Liver (tissue), 8 donors: ENCODE measurements at regions not wholly inside any gene's neighbourhood (a gene's known extent, or its start where the extent isn't known, plus 50 kb on each side); places are given as distances from the start of the nearest gene placed in this dataset.

Experiments
- DNase-seq: peaks from one replicate; pipeline ENCODE4 v3.0.0-alpha.2; 2017; ENCODE audit warnings: low spot score
- H3K27ac ChIP-seq, 2 donors: one replicate each; pipeline ENCODE4 v1.7.0; 2013; ENCODE audit warnings: inconsistent platforms in 2 of 2, low read length in 2 of 2, control low read depth in 1 of 2, low read depth in 1 of 2, mild to moderate bottlenecking in 1 of 2
- H3K27me3 ChIP-seq, 4 donors: one replicate each; pipeline versions ENCODE4 v1.6.1 to v1.7.0; 2013; ENCODE audit warnings: low read length in 3 of 4, inconsistent platforms in 1 of 4, mild to moderate bottlenecking in 1 of 4, moderate library complexity in 1 of 4; ENCODE audit not compliant: control insufficient read depth in 4 of 4, insufficient read depth in 4 of 4
- H3K36me3 ChIP-seq, 4 donors: one replicate each; pipeline versions ENCODE4 v1.6.1 to v1.7.0; 2013; ENCODE audit warnings: low read length in 3 of 4, mild to moderate bottlenecking in 3 of 4, low read depth in 1 of 4, moderate library complexity in 1 of 4; ENCODE audit not compliant: control insufficient read depth in 4 of 4, insufficient read depth in 3 of 4
- H3K4me1 ChIP-seq, 4 donors: one replicate each; pipeline versions ENCODE4 v1.6.1 to v1.7.0; 2013; ENCODE audit warnings: low read length in 3 of 4, mild to moderate bottlenecking in 3 of 4, moderate library complexity in 1 of 4; ENCODE audit not compliant: control insufficient read depth in 4 of 4, insufficient read depth in 4 of 4
- H3K4me3 ChIP-seq, 3 donors: one replicate each; pipeline versions ENCODE4 v1.6.1 to v1.7.0; 2013; ENCODE audit warnings: low read length in 3 of 3, control low read depth in 1 of 3, low read depth in 1 of 3, mild to moderate bottlenecking in 1 of 3
- H3K9ac ChIP-seq, 2 donors: one replicate each; pipeline ENCODE4 v1.7.0; 2013; ENCODE audit warnings: low read length in 2 of 2, mild to moderate bottlenecking in 2 of 2, moderate library complexity in 2 of 2, control low read depth in 1 of 2, low read depth in 1 of 2
- H3K9me3 ChIP-seq, 4 donors: one replicate each; pipeline versions ENCODE4 v1.6.1 to v1.7.0; 2013; ENCODE audit warnings: low read length in 3 of 4; ENCODE audit not compliant: control insufficient read depth in 4 of 4
- EGR1 ChIP-seq, 2 donors: IDR thresholded peaks; 2 replicates each; pipeline ENCODE4 v1.6.1; 2016 to 2018; ENCODE audit warnings: antibody characterized with exemption in 2 of 2, low read depth in 2 of 2
- HNF4A ChIP-seq, 2 donors: conservative IDR thresholded peaks; 2 replicates each; pipeline ENCODE4 v1.6.1; 2016; ENCODE audit warnings: antibody characterized with exemption in 2 of 2, mild to moderate bottlenecking in 2 of 2
- HNF4G ChIP-seq: IDR thresholded peaks from 2 replicates; pipeline ENCODE4 v1.6.1; 2016; ENCODE audit warnings: antibody characterized with exemption
- JUND ChIP-seq, 2 donors: IDR thresholded peaks; 2 replicates each; pipeline ENCODE4 v1.6.1; 2016; ENCODE audit warnings: antibody characterized with exemption in 2 of 2
- NR2F2 ChIP-seq: IDR thresholded peaks from 2 replicates; pipeline ENCODE4 v1.6.1; 2016; ENCODE audit warnings: antibody characterized with exemption
- RAD21 ChIP-seq, 2 donors: IDR thresholded peaks; 2 replicates each; pipeline ENCODE4 v1.6.1; 2016; ENCODE audit warnings: antibody characterized with exemption in 2 of 2, mild to moderate bottlenecking in 2 of 2
- RXRA ChIP-seq, 2 donors: IDR thresholded peaks; 2 replicates each; pipeline ENCODE4 v1.6.1; 2017 to 2018; ENCODE audit warnings: antibody characterized with exemption in 2 of 2, mild to moderate bottlenecking in 1 of 2
- SP1 ChIP-seq: IDR thresholded peaks from 2 replicates; pipeline ENCODE4 v1.6.1; 2018; ENCODE audit warnings: antibody characterized with exemption, mild to moderate bottlenecking
- TAF1 ChIP-seq: conservative IDR thresholded peaks from 2 replicates; pipeline ENCODE4 v1.6.1; 2016; ENCODE audit warnings: antibody characterized with exemption, mild to moderate bottlenecking
- WGBS: extraction: QIAGEN DNeasy Blood & Tissue Kit; methylation state at CpG from one replicate; pipeline ENCODE4 v1.1.7; 2013; 5-methylcytosine and 5-hydroxymethylcytosine counted together
- TF ChIP-seq, protein P1 (sequence below): IDR thresholded peaks from 2 replicates; pipeline ENCODE4 v1.6.1; 2016; ENCODE audit warnings: antibody characterized with exemption
- TF ChIP-seq, protein P2 (sequence below): IDR thresholded peaks from 2 replicates; pipeline ENCODE4 v1.6.1; 2016; ENCODE audit warnings: antibody characterized with exemption
- TF ChIP-seq, protein P3 (sequence below): fragments of 150-350 bp; IDR thresholded peaks from 2 replicates; pipeline ENCODE4 v1.5.1; 2017; ENCODE audit warnings: improper control_type of control experiment, low read depth, low read length; ENCODE audit not compliant: missing input control
- donor health status: healthy.
- donor health status: healthy.
- donor health status: healthy.
- donor health status: healthy.
- donor health status: healthy.

DNA sequence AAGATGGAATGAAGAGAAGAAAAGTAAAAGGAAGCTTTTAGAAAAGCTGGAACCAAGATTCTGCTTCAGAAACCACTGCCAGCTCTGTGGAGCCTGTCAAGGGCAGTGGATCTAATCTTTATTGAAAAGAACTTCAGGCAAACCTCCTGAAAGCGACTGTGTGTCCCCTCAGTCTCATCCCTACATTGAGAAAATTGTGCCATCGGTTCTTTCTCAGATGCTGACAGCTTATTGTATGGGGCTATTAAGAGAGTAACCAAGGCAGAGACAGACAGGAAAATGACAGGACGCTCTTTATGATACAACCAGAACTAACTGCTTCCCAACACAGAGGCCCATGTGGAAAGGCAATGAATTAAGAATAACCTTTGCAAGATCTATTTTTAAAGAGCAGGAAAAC lies 763.2 kb upstream of the CHAC2 start (continued):
- TF ChIP-seq, protein P1, sequence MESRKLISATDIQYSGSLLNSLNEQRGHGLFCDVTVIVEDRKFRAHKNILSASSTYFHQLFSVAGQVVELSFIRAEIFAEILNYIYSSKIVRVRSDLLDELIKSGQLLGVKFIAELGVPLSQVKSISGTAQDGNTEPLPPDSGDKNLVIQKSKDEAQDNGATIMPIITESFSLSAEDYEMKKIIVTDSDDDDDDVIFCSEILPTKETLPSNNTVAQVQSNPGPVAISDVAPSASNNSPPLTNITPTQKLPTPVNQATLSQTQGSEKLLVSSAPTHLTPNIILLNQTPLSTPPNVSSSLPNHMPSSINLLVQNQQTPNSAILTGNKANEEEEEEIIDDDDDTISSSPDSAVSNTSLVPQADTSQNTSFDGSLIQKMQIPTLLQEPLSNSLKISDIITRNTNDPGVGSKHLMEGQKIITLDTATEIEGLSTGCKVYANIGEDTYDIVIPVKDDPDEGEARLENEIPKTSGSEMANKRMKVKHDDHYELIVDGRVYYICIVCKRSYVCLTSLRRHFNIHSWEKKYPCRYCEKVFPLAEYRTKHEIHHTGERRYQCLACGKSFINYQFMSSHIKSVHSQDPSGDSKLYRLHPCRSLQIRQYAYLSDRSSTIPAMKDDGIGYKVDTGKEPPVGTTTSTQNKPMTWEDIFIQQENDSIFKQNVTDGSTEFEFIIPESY: no peak
- TF ChIP-seq, protein P2, sequence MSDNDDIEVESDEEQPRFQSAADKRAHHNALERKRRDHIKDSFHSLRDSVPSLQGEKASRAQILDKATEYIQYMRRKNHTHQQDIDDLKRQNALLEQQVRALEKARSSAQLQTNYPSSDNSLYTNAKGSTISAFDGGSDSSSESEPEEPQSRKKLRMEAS: no peak
- TF ChIP-seq TAF1 (no peak), RAD21 (IDR thresholded peaks at IDR 0.05) (no peak), SP1 (no peak)

DNA sequence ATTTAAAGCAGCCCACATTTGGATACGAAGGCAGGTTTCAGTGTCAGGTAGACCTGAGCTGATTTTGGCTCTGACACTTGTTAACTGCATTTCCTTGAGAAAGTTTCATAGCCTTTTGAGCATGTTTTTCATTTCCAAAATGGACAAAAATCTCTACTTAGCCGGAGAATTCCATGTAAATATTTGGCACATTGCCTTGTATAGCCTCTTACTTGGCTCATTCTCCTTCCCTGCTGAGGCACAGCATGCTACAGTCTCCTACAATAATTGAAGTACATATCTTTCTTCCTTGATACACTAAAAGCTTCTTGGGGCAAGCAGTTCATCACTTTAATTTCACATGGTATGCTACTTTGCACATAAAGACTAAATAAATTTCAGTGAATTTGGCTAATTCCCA lies 772.2 kb upstream of the CHAC2 start:
- Histone ChIP-seq H3K4me1 (no peaks in the 10 kb centered on the region), H3K9ac (no peak overlapping the region)
- 72% methylated on average over 2 of the region's 2 CpGs for WGBS

DNA sequence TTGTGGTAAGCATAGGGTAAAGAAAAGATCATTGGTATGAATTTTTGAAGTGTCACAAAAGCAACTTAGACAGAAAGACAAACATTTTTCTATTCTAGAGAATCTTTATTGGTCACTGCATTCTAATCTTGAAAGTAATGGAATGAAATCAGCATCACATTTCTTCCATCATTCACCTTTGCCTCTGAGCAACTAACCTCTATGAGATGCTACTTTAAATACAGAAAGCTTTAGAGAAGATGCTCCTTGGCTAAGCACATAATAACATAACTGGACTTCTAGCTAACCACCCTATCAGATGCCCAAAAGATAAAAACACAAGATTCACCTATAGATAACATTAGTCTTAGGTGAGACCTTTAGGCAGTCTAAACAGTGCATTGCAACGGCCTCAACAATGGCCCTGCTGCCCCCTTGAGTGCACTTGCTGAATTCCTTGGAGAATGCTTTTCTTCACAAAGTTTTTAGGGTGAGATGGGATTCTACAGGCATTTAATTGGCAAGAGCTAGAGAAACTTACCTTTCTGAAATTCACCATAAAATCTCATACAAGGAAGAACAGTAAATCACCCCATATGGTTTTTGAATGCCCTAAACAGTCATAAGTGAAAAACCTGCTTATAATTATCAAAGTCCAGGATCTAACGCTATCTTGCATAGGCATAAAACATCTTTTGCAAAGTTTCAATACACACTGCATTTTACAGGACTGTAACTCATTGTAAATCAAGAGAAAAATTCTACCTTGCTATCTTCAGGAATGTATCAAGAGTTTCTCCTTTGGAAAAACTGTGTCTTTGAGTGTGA lies 791.3 kb upstream of the CHAC2 start:
- DNase-seq: no peak
- Histone ChIP-seq H3K9me3 (no peaks in the 10 kb centered on the region), H3K4me3 (no peak overlapping the region)

More for the DNA sequence above, 772.2 kb upstream of the CHAC2 start:
- Histone ChIP-seq H3K36me3 (no peaks in the 10 kb centered on the region), H3K4me3 (no peak overlapping the region), H3K27ac (no peak overlapping the region), H3K9me3 (peaks cover 0 to 4% (median 1%) of the 10 kb centered on the region in 4 donors), H3K27me3 (no peaks in the 10 kb centered on the region)
- DNase-seq: no peak
- TF ChIP-seq NR2F2 (no peak), RXRA (IDR thresholded peaks at IDR 0.05) (no peak), HNF4A (conservative IDR thresholded peaks at IDR 0.05) (no peak), JUND (IDR thresholded peaks at IDR 0.05) (no peak), HNF4G (no peak)
- TF ChIP-seq, protein P3, sequence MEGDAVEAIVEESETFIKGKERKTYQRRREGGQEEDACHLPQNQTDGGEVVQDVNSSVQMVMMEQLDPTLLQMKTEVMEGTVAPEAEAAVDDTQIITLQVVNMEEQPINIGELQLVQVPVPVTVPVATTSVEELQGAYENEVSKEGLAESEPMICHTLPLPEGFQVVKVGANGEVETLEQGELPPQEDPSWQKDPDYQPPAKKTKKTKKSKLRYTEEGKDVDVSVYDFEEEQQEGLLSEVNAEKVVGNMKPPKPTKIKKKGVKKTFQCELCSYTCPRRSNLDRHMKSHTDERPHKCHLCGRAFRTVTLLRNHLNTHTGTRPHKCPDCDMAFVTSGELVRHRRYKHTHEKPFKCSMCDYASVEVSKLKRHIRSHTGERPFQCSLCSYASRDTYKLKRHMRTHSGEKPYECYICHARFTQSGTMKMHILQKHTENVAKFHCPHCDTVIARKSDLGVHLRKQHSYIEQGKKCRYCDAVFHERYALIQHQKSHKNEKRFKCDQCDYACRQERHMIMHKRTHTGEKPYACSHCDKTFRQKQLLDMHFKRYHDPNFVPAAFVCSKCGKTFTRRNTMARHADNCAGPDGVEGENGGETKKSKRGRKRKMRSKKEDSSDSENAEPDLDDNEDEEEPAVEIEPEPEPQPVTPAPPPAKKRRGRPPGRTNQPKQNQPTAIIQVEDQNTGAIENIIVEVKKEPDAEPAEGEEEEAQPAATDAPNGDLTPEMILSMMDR: no peak

More for the DNA sequence above, 791.3 kb upstream of the CHAC2 start:
- no peak overlapping the region for H3K27ac ChIP-seq
- TF ChIP-seq, protein P3: peak; percentile 40
- TF ChIP-seq RAD21 (IDR thresholded peaks at IDR 0.05): peak; percentile 74 to 77
- TF ChIP-seq EGR1 (IDR thresholded peaks at IDR 0.05; ENCODE audit: low read depth in 2 of 2): no peak
- TF ChIP-seq JUND (IDR thresholded peaks at IDR 0.05): no peak
- no peaks in the 10 kb centered on the region for H3K4me1 ChIP-seq
- H3K36me3 ChIP-seq: no peaks in the 10 kb centered on the region
- H3K27me3 ChIP-seq: no peaks in the 10 kb centered on the region
- no peak overlapping the region for H3K9ac ChIP-seq
- 50% methylated on average over 2 of the region's 2 CpGs for WGBS
